NCI-H1694 treated with DMSO at 0.1 percent for 48 hours (cell line): ENCODE measurements at regions not wholly inside any gene's neighbourhood (a gene's known extent, or its start where the extent isn't known, plus 50 kb on each side); places are given as distances from the start of the nearest gene placed in this dataset.
"Not testable (repeated sequence)": the region's sequence is repeated elsewhere in the genome, so short reads cannot be mapped to it uniquely, and the experiment has no call there.

ENCODE experiments used
- DNase-seq: peaks from one replicate; lab custom pipeline; 2025; lab: John Stamatoyannopoulos, UW

GRCh38 chr6:48994811-48995210, 468.2 kb downstream of the MMUT start:
- no peak for DNase-seq

- DNase-seq: no peak
These were observed 472.3 kb downstream of the MMUT start for GRCh38 chr6:48990739-48991138.

- DNase-seq: no peak
These were observed 476.2 kb downstream of the MMUT start for GRCh38 chr6:48986845-48987244.

- DNase-seq: no peak
These were observed 476.9 kb downstream of the MMUT start for GRCh38 chr6:48986105-48986504.

- no peak for DNase-seq
These were observed 478.0 kb downstream of the MMUT start for GRCh38 chr6:48985025-48985424.

- not testable (repeated sequence) for DNase-seq
These were observed 479.1 kb downstream of the MMUT start for GRCh38 chr6:48983968-48984367.

GRCh38 chr6:48983377-48983776, 479.7 kb downstream of the MMUT start:
- no peak for DNase-seq

- DNase-seq: no peak
These were observed 483.2 kb downstream of the MMUT start for GRCh38 chr6:48979806-48980205.

GRCh38 chr6:48979085-48979484, 484.0 kb downstream of the MMUT start:
- no peak for DNase-seq

GRCh38 chr6:48978016-48978415, 485.0 kb downstream of the MMUT start:
- DNase-seq: no peak

- no peak for DNase-seq
These were observed 485.5 kb downstream of the MMUT start for GRCh38 chr6:48977573-48977972.

GRCh38 chr6:48973491-48973890, 489.6 kb downstream of the MMUT start:
- DNase-seq: no peak

- no peak for DNase-seq
These were observed 501.2 kb downstream of the MMUT start for GRCh38 chr6:48961781-48962415.

GRCh38 chr6:48959251-48960060, 503.6 kb downstream of the MMUT start:
- no peak for DNase-seq

- DNase-seq: no peak
These were observed 505.3 kb downstream of the MMUT start for GRCh38 chr6:48957781-48958180.

GRCh38 chr6:48951917-48952316, 511.1 kb downstream of the MMUT start:
- no peak for DNase-seq

- not testable (repeated sequence) for DNase-seq
These were observed 518.8 kb downstream of the MMUT start for GRCh38 chr6:48944276-48944675.

GRCh38 chr6:48933136-48933535, 529.9 kb downstream of the MMUT start:
- no peak for DNase-seq

- DNase-seq: no peak
These were observed 534.1 kb downstream of the MMUT start for GRCh38 chr6:48928937-48929336.

GRCh38 chr6:48922837-48923236, 540.2 kb downstream of the MMUT start:
- DNase-seq: no peak

- DNase-seq: no peak
These were observed 543.5 kb downstream of the MMUT start for GRCh38 chr6:48919555-48919954.

- no peak for DNase-seq
These were observed 545.8 kb downstream of the MMUT start for GRCh38 chr6:48917233-48917632.

- no peak for DNase-seq
These were observed 546.4 kb downstream of the MMUT start for GRCh38 chr6:48916607-48917006.

GRCh38 chr6:48915591-48915990, 547.5 kb downstream of the MMUT start:
- no peak for DNase-seq
